CD4-positive, alpha-beta T cell treated with Interleukin-21 for 1 hour (primary cell): ENCODE measurements at regions not wholly inside any gene's neighbourhood (a gene's known extent, or its start where the extent isn't known, plus 50 kb on each side); places are given as distances from the start of the nearest gene placed in this dataset.
A peak's percentile ranks its signal among the peaks of the same experiment; 100 is the strongest.
"Not testable (repeated sequence)": the region's sequence is repeated elsewhere in the genome, so short reads cannot be mapped to it uniquely, and the experiment has no call there.

Experiments used
- DNase-seq: peaks from one replicate; pipeline ENCODE4 v3.0.0-alpha.2; 2020

DNA sequence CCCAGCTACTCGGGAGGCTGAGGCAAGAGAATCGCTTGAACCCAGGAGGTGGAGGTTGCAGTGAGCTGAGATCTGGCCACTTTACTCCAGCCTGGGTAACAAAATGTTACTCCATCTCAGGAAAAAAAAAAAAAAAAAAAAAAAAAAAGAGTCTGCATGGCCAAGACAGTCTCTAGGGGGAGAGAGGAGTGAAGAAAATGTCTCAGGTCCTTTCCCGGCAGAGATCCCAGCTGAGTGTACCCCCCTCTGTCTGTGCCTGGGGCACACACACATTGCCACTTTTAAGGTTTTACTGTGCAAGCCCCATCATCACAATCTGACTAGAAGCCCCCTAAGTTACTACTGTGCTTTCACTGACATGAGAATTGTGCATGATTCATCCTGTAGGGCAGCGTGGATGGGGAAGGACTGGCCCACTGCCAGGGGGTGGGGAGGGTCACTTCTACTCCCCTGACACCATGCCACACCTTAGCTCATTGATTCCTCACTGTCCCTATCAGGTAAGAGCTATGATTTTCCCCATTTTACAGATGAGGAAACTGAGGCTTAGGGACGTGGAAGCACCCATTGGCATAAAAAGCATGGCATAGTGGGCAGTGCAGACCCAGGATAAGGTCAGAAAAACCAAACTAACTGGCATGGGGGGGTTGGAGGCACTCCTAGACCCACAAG, 102.3 kb upstream of the LARP1 start:
- DNase-seq: no peak

DNA sequence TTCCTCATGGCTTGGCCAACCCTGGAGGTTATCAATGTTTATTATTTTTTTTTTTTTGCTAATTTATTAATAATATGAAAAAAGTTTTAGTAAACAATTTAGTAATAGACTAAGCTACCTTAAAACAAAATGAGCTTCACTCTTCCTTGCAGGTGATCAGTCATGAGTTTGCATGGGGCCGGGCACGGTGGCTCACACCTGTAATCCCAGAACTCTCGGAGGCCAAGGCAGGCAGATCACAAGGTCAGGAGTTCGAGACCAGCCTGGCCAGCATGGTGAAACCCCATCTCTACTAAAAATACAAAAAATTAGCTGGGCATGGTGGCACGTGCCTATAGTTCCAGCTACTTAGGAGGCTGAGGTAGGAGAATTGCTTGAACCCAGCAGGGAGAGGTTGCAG, 103.4 kb upstream of the LARP1 start:
- DNase-seq: not testable (repeated sequence)

DNA sequence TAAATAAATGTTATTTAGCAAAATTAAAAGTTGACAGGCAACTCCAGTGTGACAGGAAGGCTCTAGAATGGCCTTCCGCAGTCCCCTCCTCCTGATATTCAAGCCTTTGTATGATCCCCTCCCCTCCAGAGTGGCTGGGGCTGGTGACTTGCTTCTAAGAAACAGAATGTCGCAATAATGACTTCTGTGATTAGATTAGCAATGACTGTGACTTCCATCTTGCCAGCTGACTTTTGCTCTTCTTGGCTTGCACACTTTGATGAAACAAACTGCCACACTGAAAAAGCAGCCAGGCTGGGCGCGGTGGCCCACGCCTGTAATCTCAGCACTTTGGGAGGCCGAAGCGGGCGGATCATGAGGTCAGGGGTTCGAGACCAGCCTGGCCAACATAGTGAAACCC, 106.5 kb upstream of the LARP1 start:
- DNase-seq: no peak

DNA sequence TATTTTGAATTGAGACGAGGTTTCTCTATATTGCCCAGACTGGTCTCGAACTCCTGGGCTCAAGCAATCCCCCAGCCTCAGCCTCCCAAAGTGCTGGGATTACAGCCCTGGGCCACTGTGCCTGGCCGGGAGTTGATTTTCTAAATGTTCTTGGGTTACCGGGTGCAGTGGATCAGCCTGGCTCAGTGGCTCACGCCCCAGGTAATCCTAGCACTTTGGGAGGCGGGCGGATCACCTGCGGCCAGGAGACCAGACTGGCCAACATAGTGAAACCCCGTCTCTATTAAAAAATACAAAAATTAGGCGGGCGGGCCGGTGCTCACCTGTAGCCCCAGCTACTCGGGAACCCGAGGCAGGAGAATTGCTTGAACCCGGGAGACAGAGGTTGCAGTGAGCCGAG, 106.9 kb upstream of the LARP1 start:
- no peak for DNase-seq

DNA sequence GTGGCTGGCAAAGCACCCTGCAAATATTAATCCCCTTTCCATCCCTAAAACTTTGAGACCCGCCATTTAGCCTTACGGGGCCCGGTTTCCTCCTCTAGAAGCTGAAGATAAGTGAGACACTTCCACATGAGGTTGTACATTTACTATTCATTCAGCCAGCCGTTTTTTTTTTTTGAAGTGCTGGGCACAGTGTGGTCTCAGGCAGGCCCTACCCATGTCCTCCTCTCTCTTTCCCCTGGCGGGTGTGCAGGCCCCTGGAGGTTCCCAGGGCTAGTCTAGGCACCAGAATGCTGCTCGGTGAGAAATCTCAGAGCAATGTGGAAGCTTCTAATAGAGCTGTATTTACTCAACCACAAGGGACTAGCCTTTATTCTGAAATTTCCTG, 107.4 kb upstream of the LARP1 start:
- DNase-seq: no peak

DNA sequence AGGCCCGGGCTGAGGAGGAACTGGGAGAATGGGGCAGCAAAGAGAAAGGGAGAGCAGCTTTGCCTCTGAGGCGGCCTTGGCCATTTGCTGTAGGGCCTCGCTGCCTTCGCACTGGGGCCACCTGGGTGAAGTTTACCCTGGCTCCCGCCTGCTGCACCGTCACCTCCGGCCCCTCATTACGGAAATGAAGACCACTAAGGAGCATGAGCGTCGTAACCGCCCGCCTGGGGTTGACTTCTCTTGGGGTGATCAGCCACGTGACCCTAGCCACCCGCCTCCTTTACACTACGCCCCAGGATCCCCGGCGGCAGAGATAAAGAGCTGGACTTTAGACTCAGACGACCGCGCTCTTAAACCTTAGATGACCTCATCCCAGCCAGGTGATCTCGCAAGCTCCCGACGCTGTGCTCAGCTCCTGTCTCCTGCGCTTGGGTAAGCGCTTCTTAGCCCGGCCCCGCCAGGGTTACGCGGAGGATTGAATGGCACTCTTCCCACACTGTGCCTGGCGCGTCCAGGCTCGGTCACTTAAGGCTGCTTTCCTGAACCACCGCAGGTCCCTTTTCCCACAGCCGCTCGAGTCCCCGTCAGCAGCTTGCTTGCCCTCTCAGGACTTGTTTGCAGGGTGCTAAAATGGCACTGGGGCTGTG, 107.9 kb upstream of the LARP1 start:
- peak; percentile 12 for DNase-seq

DNA sequence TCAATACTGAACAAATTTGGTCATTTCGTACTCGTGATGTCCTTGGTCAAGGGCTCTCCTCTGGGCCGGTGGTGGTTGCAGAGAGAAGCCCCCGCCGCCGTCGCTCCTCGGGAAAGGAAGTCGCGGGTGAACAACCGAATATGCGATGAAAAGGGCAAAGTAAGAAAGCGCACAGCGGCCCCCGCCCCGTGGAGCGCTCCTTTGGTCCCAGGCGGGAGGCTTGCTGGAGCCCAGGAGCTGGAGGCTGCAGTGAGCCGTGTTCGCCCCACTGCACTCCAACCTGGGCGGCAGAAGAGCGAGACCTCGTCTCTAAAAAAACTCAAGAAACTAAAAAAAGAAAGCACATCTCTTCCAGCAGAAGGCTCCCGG, 108.4 kb upstream of the LARP1 start:
- no peak for DNase-seq

DNA sequence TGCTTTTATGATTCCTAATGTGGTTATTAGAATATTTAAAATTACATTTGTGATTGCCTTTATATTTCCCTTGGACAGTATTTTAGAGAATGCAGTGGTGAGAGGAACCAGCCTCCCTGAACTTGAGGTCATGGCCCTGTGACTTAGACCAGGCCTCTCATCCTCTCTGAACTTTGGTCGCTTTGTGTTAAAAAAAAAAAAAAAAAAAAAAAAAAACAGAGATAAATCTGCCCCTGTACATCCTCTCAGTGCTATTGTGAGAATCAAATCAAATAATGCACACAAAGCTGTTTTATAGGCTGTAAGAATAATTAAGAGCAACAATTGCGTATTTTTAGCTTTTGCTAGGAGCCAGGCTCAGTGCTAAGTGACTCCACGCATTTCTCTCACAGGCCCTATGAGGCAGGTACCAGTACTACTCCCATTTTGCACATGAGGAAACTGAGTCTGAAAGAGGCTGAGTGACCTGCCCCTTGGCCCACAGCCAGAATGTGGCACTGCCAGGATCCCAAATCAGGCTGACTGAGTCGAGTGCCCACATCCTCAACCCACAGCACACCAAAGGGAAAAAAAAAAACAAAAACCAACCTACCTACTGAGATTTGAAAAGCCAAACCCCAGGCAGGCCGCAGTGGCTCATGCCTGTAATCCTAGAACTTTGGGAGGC, 110.3 kb upstream of the LARP1 start:
- no peak for DNase-seq

DNA sequence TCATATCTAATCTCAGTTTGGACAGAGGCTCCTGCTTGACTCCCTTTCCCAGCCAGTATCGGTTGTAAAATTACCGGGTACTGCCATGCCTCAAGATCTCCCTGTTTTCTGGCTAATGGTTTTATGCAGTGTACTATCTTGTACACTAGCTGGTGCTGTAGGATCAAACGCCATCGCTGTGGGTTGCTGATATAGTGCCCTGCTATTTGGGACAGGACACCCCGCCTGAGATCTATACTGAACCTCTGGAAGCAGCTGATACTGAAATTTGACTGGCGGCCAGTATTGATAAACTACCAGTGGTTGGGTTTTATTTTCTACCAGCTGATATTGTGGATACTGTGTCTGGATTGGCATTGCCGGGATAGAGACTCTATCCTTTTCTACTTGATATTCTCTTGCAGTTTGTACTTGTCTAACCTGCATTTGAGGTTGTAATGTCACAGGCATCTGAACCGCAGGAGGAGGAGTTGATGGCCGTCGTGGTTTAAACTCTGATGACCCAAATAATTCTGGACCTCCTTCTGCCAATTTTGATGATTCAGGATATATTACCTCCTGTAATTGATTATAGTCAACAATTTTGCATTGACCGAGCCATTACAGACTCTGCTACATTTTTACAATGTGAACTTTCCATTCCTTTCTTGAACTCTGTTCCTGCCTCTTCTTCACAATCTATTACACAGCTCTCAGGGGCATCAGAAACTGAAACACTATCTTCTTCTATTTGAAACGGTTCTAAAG, 112.5 kb upstream of the LARP1 start:
- no peak for DNase-seq

DNA sequence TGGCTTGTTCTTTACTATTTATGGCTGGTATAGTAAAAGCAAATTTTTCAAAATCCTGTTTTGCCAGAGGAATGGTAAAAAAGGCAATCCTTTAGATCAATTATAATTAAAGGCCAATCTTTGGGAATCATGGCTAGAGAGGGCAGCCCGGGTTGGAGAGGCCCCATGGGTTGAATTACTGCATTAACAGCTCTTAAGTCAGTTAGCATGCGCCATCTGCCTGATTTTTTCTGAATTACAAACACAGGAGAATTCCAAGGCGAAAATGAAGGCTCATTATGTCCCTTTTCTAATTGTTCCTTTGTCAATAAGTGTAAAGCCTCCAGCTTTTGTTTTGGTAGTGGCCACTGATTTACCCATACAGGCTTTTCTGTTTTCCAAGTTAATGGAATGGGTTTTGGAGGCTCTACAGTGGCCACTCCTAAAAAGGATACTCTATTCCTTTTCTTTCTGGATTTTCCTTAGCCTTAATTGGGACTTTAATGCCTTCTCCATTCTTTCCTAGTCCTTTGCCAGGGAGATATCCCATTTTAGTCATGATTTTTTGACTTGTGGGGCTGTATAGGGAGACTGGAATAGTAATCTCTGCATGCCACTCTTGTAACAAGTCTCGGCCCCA, 114.9 kb upstream of the LARP1 start:
- peak; percentile 26 for DNase-seq

DNA sequence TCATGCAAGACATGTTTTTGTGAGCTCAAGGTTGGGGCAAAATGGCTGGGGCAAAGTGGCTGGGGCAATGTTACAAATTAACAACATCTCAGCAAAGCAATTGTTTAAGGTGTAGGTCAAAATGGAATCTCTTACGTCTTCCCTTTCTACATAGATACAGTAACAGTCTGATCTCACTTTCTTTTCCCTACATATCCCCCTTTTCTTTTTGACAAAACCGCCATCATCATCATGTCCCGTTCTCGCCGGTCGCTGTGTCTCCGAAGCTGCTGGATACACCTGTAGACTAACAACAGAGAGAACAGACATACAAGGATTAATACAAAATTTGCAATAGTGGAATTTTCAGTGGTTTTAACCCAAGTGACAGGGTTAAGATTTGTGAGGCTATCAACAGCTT, 118.4 kb upstream of the LARP1 start:
- DNase-seq: not testable (repeated sequence)

DNA sequence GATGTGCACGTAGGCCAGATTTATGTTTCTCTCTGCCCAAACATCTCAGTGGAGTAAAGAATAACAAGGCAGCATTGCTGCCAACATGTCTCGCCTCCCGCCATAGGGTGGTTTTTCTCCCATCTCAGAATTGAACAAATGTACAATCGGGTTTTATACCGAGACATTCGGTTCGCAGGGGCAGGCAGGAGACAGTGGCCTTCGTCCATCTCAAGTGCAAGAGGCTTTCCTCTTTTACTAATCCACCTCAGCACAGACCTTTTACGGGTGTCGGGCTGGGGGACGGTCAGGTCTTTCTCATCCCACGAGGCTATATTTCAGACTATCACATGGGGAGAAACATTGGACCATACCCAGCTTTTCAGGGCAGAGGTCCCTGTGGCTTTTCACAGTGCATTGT, 118.9 kb upstream of the LARP1 start:
- not testable (repeated sequence) for DNase-seq

DNA sequence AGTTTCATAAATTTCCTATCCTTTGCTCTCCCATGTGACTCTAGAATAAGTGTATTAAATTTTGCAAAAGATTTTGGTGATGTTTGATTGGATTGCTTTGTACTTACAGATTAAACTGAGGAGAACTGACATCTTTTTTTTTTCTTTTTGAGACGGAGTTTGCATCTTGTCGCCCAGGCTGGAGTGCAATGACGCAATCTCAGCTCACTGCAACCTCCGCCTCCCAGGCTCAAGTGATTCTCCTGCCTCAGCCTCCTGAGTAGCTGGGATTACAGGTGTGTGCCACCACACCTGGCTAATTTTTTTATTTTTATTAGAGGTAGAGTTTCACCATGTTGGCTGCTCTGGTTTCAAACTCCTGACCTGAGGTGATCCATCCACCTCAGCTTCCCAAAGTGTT, 121.4 kb upstream of the LARP1 start:
- DNase-seq: not testable (repeated sequence)

DNA sequence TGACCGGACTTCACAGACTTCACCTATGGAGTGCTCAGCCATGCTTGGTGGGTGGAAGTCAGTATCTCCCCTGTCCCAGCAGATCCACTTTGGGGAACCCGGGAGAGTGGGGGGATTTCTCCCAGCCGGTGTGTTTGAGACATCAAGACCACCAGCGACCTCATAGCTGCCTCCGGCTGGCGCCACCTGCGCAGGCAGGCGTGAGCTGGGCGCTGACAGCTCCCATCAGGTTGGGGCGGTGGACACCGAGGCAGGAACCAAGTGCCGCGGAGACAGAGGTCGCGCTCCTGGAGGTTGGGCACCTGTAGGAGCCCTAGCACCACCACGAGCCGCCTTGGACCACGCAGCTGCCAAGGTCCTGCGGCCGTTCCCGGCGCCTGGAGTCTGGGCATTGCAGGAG, 124.0 kb upstream of the LARP1 start:
- no peak for DNase-seq

DNA sequence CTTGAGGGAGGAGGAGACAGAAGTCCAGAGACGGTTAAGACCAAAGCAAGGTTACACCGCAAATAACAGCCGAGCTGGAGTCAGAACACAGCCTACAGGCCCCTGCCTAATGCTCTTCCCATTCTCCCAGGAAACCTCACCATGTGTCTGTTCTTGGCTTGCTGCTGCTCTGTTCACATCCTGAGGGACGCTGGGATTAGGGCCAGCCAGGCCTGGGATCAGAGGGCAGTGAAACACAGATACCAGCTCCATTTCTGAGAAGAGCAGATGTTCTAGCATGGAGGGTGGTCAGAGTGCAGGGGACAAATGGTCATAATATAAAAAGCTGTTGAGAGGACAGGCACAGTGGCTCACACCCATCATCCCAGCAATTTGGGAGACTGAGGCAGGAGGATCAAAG, 124.8 kb upstream of the LARP1 start:
- no peak for DNase-seq

DNA sequence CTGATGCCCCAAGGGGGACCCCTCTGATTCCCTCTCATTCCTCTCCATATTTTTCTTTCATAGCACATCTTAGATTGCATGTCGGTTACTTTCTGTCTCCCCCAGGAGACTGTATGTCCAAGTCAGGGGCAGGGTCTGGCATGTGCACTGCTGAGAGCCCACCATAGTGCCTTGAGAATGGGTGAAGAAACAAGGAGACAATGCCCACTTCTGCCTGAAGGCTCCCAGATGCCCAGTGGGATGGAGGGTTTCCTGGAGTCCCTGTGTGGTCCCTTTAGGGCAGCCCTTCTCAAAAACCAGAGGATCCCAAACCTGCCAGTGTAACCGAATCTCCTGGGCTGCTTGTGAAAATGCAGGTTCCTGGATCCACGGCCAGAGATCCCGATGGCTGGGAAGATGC, 126.5 kb upstream of the LARP1 start:
- DNase-seq: no peak

DNA sequence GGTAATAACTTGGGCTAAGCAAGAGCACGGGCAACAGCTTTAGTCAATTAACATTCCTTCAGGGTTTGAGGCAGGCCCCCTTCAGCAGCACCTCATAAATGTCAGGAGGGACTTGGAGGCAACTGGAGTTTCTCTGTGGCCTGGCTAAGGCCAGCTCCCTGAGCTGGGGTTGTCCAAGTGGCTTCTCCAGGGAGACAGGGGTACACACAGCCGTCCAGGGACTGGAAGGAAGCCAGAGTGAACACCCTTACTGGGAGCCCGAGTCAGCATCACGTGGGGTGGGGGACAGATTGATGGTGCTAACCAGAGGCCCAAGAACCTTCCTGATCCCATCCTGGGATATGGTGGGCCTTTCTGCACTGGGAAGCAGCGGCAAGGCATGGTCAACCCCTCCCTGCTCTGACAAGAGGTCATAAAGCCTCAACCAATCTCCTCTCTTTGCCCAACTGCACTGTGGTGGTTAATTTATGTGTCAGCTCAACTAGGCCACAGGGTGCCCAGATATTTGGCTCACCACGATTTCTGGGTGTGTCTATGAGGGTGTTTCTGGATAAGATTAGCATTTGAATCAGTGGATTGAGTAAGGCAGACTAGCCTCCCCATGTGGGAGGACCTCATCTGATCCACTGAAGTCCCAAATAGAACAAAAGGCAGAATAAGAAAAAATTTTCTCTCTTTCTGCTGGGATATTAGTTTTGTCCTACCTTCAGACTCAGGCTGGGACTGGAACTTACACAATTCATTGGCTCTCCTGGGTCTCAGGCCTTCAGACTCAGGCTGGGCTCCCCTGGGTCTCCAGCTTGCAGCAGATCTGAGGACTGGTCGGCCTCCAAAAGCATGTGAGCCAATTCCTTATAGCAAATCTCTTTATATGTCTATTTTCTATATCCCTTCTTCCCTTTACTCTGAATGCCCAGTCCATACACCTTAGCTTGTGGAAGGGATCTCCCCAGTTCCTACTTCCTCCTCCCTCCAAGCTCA, 127.2 kb upstream of the LARP1 start:
- DNase-seq: no peak

DNA sequence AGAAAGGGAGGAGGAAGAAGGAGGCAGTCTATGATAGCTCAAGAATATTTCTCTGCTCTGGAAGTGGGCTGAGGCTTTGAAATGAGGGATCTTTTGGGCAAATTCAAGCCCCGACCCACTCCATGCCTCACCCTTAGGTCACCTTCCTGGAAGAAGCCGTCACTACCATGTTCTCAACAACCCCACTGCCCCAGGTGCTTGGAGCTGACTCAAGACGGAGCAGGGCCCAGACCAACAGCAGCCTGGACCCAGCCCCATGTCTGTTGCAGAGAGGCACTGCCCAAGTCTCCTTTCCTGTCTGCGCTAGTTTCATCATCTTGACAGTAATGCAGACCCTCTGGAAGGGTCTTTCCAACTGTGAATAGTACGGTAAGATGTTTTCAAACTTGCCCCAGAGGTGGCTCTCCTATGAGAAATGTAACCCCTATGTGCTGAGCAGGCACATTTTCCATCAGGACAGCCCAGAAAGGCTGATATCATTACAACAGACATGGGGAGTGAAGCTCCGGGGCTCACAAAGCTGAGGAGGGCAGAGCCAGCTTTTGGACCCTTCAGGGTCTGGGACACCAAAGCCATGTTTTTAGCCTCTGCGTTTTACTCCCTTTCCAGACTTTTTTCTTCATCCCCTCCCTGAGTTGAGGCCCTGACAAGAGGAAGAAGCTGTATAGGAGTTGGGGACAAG, 128.2 kb upstream of the LARP1 start:
- DNase-seq: no peak

DNA sequence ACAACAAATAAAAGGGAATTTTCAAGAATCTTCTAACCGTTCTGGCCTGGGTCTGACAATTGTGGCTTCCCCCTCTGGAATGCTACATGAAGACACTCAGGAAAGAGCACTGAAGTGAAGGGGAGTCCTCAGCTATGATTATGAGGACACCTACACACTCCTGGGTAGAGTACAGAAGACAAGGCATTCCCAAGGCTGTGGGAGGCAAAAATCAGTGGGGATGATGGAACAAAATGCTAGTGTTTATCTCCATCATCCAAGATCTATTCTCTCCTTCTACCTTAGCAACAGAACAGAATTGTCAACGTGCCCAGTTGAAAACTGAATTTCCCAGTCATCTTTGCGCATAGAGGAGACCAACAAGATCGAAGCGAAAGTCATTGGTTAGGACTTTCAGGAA, 130.1 kb upstream of the LARP1 start:
- DNase-seq: no peak

DNA sequence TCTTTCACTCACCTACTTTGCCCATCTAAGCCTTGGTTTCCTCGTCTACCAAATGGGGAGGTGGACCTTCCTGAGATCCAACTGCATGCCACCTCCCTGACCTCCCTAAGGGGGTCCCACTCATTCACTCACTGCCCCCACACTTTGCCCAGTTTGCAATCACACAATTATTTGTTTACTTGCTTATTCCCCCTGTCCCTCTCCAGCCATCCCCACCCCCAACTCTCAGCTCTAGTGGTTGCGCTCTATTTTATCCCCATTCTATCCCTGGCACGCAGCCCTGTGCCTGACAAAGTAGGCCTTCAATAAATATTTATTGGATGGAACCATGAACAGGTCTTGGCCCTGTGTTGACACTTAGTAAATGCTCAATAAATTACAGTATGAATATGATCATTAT, 130.8 kb upstream of the LARP1 start:
- no peak for DNase-seq

DNA sequence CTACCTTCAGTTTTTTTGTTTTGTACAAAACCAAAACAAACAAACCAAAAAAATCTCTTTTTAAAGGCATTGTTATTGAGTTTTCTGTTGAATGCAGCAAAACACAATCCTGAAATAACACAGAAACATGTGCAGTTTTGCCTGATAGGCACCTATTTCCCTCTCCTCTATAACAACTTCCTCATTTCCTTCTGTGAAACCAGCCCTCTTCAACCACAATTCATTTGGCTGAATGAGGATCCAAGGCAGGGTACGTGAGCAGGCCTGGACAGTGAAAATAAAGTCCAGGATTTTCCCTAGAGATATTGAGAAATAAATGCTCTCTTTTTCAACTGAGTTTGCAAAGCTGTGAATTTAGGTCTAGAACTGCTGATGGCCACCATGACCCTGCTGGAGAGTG, 134.8 kb upstream of the LARP1 start:
- no peak for DNase-seq

DNA sequence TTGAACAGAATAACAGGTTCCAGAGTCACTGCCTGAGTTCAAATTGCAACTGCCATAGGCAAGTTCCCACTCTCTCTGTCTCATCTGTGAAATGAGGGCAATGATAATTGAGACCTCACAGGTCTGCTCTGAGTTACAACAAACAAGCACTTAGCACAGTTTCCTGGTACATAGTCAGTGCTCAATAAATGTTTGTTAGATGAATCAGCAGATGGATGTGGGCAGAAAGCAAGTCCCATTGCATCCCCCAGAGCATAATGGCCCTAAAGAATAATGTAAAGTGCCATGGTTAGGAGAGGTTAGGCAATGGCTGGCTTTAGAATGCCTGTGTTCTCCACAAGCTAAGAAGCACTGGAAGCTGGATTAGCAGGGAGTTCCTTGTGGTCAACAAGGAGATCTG, 136.5 kb upstream of the LARP1 start:
- DNase-seq: no peak
